HUES48 (cell line): ENCODE measurements at regions not wholly inside any gene's neighbourhood (a gene's known extent, or its start where the extent isn't known, plus 50 kb on each side); places are given as distances from the start of the nearest gene placed in this dataset.

Experiments used
- H3K27ac ChIP-seq: one replicate; pipeline ENCODE4 v1.7.0; 2013; ENCODE audit warnings: low read depth, low read length, inconsistent platforms
- H3K27me3 ChIP-seq: 2 replicates; pipeline ENCODE4 v1.6.1; 2013; ENCODE audit warnings: mild to moderate bottlenecking, low read length; ENCODE audit not compliant: control insufficient read depth, insufficient read depth
- H3K36me3 ChIP-seq: 2 replicates; pipeline ENCODE4 v1.6.1; 2013; ENCODE audit warnings: low read length; ENCODE audit not compliant: control insufficient read depth, insufficient read depth
- H3K4me1 ChIP-seq: 2 replicates; pipeline ENCODE4 v1.6.1; 2013; ENCODE audit warnings: mild to moderate bottlenecking, low read length; ENCODE audit not compliant: control insufficient read depth, insufficient read depth
- H3K4me3 ChIP-seq: 2 replicates; pipeline ENCODE4 v1.5.1; 2013; ENCODE audit warnings: mild to moderate bottlenecking, low read depth, low read length
- H3K9ac ChIP-seq: 2 replicates; pipeline ENCODE4 v1.6.1; 2013; ENCODE audit warnings: mild to moderate bottlenecking, low read depth, low read length, moderate library complexity
- H3K9me3 ChIP-seq: 2 replicates; pipeline ENCODE4 v1.6.1; 2013; ENCODE audit warnings: low read length; ENCODE audit not compliant: control insufficient read depth, insufficient read depth

DNA sequence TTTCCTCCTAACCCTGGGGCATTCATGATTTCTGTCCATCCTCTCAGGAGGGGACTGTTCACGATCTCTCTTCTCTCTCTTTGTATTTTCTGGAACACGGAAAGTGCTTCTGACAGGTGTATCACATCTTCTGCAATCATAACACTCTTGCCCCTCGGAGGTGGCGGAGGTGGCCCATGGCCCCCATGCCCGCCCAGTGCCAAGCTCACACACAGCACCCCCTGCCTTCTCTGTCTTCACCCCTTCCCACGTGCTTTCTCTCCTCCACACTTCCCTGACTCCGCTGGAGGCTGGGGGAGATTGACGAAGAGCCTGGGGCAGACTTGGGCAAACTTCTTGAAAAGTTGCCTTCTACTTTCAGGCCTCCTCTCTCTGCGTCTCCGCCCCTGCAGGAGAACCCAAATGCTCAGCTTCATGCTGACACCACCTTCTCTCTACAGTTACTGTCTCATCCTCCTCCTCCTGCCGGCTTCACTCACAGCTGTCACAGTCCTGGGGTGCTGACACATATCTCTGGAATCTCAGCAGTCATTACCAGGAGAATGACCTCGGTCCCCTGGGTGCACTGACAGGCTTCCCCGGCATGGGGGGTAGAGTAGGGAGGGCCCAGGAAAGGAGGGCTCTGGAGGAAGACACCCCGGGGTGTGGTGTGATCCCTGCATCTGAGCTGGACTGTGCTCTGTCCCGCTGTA is 127.1 kb downstream of the ENGASE start:
- no peak overlapping the region for H3K27ac ChIP-seq
- no peaks in the 10 kb centered on the region for H3K27me3 ChIP-seq
- H3K4me3 ChIP-seq: no peak overlapping the region
- peaks cover 22% of the 10 kb centered on the region for H3K4me1 ChIP-seq
- H3K36me3 ChIP-seq: no peaks in the 10 kb centered on the region
- no peak overlapping the region for H3K9ac ChIP-seq
- no peaks in the 10 kb centered on the region for H3K9me3 ChIP-seq

- Histone ChIP-seq H3K9me3 (no peaks in the 10 kb centered on the region), H3K27ac (no peak overlapping the region), H3K27me3 (no peaks in the 10 kb centered on the region), H3K4me1 (peaks cover 22% of the 10 kb centered on the region), H3K4me3 (no peak overlapping the region), H3K36me3 (no peaks in the 10 kb centered on the region), H3K9ac (no peak overlapping the region)
These were observed 126.5 kb downstream of the ENGASE start for GRCh38 chr17:79201119-79201518.

GRCh38 chr17:79196913-79197312 is 122.3 kb downstream of the ENGASE start:
- H3K4me1 ChIP-seq: peaks cover 33% of the 10 kb centered on the region
- H3K27me3 ChIP-seq: no peaks in the 10 kb centered on the region
- H3K9ac ChIP-seq: no peak overlapping the region
- H3K4me3 ChIP-seq: no peak overlapping the region
- H3K27ac ChIP-seq: no peak overlapping the region
- H3K9me3 ChIP-seq: no peaks in the 10 kb centered on the region
- H3K36me3 ChIP-seq: no peaks in the 10 kb centered on the region

DNA sequence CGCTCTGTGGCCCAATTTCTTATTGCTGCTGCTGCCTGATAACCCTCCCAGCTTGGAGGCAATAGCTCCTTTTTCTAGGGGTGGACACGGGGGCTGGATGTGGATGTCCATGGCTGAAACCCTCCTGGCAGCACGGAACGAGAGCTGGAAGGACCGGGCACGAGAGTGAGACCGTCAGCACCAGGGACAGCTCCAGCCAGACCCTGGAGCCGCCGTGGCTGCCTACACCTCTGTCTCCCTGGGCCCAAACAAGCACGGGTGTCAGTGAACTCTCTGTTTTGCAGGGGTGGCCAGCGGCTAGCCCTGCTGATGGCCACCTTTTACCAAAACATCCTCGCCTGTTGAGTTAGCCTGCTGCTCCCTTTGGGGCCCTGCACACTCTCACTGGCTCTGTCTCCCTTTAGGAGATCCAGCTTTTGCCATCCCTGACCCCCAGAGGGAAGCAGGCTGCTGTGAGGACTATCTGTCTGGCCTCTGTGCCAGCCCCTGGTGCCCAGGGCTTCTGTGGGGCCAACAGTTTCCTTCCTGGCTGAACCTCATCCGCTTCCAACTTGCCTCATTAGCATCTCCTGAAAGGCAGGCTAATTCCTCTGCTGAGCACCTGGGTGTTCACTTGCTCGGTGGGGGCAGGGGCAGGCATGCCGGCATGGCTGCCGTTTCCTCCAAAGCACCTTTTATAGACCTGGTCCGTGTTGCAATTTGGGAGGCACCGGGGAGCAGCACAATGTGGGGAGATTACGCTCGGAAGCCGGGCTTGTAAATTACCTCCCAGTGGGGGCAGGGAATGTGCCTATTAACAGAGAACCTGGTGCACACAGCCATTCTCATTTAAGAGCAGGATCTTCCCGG is 118.1 kb downstream of the ENGASE start:
- no peaks in the 10 kb centered on the region for H3K36me3 ChIP-seq
- peak overlapping the region; percentile 35 for H3K4me3 ChIP-seq
- no peaks in the 10 kb centered on the region; the same call in 1 of the 2 replicates for H3K27me3 ChIP-seq
- H3K9ac ChIP-seq: peak overlapping the region; percentile 61
- H3K4me1 ChIP-seq: peaks cover 41% of the 10 kb centered on the region
- peak overlapping the region; percentile 92 for H3K27ac ChIP-seq
- no peaks in the 10 kb centered on the region for H3K9me3 ChIP-seq

DNA sequence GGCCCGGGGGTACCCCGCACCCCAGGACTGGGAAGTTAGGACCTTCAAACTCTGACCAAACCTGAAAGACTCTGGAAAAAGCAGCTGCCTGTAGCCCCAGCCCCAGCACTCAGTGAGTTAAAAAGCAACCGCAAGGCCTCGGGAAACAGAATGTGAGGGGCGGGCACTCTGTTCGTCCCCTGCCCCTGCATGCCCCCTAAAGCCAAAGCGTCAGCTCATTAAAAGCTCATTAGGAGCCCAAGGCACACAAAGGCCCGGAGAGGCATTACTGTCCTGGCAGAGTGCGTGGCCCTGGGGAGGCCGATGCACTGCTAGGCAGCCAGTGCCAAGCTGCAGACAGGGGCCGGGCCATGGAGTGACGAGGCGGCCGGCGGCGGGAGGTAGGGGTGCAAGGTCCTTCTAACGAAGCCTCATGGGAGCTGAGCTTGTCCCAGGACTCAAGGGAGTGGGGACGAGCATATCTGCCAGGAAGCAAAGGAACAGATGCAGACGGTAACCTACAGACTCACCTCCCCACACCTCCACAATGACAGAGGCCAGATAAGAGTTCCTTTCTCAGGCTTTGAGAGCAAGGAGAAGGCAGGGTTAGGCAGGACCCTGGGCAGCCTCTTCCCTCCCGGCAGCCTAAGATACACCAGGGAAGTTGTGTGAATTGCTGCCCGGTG is 116.8 kb downstream of the ENGASE start:
- no peaks in the 10 kb centered on the region for H3K9me3 ChIP-seq
- no peaks in the 10 kb centered on the region for H3K36me3 ChIP-seq
- H3K27me3 ChIP-seq: no peaks in the 10 kb centered on the region; the same call in 1 of the 2 replicates
- H3K9ac ChIP-seq: no peak overlapping the region
- H3K4me3 ChIP-seq: no peak overlapping the region
- H3K4me1 ChIP-seq: peaks cover 41% of the 10 kb centered on the region
- H3K27ac ChIP-seq: no peak overlapping the region

DNA sequence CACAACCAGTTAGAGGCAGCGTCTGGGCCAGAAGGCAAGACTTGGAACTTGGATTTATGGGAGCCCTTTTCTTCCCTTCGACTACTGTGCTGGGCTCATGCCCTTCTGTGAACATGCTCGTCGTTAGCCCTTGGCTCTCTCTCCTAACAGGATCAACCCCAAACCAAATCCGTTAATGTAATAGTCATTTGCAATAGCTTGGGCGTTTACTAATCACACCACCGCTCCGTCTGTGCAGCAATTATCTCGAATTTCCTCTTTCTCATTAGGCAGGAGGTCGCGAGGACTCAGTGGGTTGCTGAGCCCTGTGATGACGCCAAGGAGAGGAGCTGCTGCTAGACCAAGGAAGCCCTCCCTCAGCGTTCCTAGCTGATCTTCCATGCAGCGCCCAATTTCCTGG is 114.7 kb downstream of the ENGASE start:
- Histone ChIP-seq H3K4me3 (no peak overlapping the region), H3K9me3 (no peaks in the 10 kb centered on the region), H3K36me3 (no peaks in the 10 kb centered on the region), H3K27me3 (peaks cover 14% of the 10 kb centered on the region), H3K27ac (no peak overlapping the region), H3K4me1 (peaks cover 41% of the 10 kb centered on the region), H3K9ac (no peak overlapping the region)

GRCh38 chr17:79188685-79189084 is 114.1 kb downstream of the ENGASE start:
- Histone ChIP-seq H3K9me3 (no peaks in the 10 kb centered on the region), H3K27me3 (peaks cover 21% of the 10 kb centered on the region), H3K27ac (no peak overlapping the region), H3K4me1 (peaks cover 37% of the 10 kb centered on the region), H3K36me3 (no peaks in the 10 kb centered on the region), H3K4me3 (no peak overlapping the region), H3K9ac (no peak overlapping the region)

DNA sequence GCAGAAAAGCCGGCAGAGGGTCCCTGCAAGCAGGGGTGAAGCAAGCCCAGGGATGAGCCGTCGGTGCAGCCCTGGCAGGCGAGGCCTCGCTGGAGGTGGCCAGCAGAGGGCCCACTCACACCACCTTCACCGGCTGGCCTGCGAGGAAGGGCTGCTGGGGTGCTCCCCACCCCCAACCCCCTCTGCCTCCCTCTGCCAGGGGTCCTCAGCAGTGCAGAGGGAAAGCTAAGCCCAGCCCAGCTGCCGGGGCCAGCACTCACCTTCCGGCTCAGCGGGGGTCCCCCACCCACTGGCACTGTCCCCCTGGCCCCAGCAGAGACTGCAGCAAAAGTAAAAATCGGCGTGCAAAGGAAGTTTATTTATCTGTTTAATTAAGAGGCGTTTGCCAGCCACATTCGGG is 113.4 kb downstream of the ENGASE start:
- Histone ChIP-seq H3K4me3 (no peak overlapping the region), H3K4me1 (peaks cover 31% of the 10 kb centered on the region), H3K9ac (no peak overlapping the region), H3K27ac (no peak overlapping the region), H3K36me3 (no peaks in the 10 kb centered on the region), H3K9me3 (no peaks in the 10 kb centered on the region), H3K27me3 (peaks cover 22% of the 10 kb centered on the region)

- peaks cover 24% of the 10 kb centered on the region for H3K4me1 ChIP-seq
- no peak overlapping the region for H3K9ac ChIP-seq
- no peaks in the 10 kb centered on the region for H3K36me3 ChIP-seq
- no peak overlapping the region for H3K4me3 ChIP-seq
- no peak overlapping the region for H3K27ac ChIP-seq
- peaks cover 24% of the 10 kb centered on the region for H3K27me3 ChIP-seq
- H3K9me3 ChIP-seq: no peaks in the 10 kb centered on the region
These were observed 112.6 kb downstream of the ENGASE start for GRCh38 chr17:79187186-79187585.

- Histone ChIP-seq H3K9ac (no peak overlapping the region), H3K9me3 (no peaks in the 10 kb centered on the region), H3K27ac (no peak overlapping the region), H3K36me3 (no peaks in the 10 kb centered on the region), H3K4me1 (peaks cover 17% of the 10 kb centered on the region), H3K4me3 (no peak overlapping the region), H3K27me3 (peaks cover 31% of the 10 kb centered on the region)
These were observed 111.8 kb downstream of the ENGASE start for GRCh38 chr17:79186406-79186805.

- peaks cover 10% of the 10 kb centered on the region for H3K4me1 ChIP-seq
These were observed 111.0 kb downstream of the ENGASE start for GRCh38 chr17:79185671-79186070.

More at GRCh38 chr17:79185671-79186070, 111.0 kb downstream of the ENGASE start:
- Histone ChIP-seq H3K4me3 (no peak overlapping the region), H3K27ac (no peak overlapping the region), H3K9ac (no peak overlapping the region), H3K36me3 (no peaks in the 10 kb centered on the region), H3K9me3 (no peaks in the 10 kb centered on the region), H3K27me3 (peaks cover 31% of the 10 kb centered on the region)
